ENCODE measurements at regions not wholly inside any gene's neighbourhood (a gene's known extent, or its start where the extent isn't known, plus 50 kb on each side); places are given as distances from the start of the nearest gene placed in this dataset.

GRCh38 chr13:81721400-81721799 lies 1380.5 kb upstream of the SPRY2 start:
- DNase-seq: peak; percentile 21

GRCh38 chr13:81714513-81714912 lies 1373.6 kb upstream of the SPRY2 start:
- no peak for DNase-seq

GRCh38 chr13:81713201-81713600 lies 1372.3 kb upstream of the SPRY2 start:
- DNase-seq: no peak

GRCh38 chr13:81697826-81698225 lies 1356.9 kb upstream of the SPRY2 start:
- DNase-seq: no peak

GRCh38 chr13:81686877-81687276 lies 1346.0 kb upstream of the SPRY2 start:
- peak; percentile 72 for DNase-seq

GRCh38 chr13:81683521-81683920 lies 1342.6 kb upstream of the SPRY2 start:
- DNase-seq: no peak

GRCh38 chr13:81682081-81682630 lies 1341.2 kb upstream of the SPRY2 start:
- DNase-seq: no peak

GRCh38 chr13:81677857-81678256 lies 1336.9 kb upstream of the SPRY2 start:
- no peak for DNase-seq

GRCh38 chr13:81676008-81676407 lies 1335.1 kb upstream of the SPRY2 start:
- DNase-seq: no peak

GRCh38 chr13:81671064-81671463 lies 1330.1 kb upstream of the SPRY2 start:
- no peak for DNase-seq

- no peak for DNase-seq
These were observed 1329.1 kb upstream of the SPRY2 start for GRCh38 chr13:81670048-81670447.

- no peak for DNase-seq
These were observed 1323.9 kb upstream of the SPRY2 start for GRCh38 chr13:81664872-81665271.

- DNase-seq: no peak
These were observed 1319.1 kb upstream of the SPRY2 start for GRCh38 chr13:81659984-81660383.

GRCh38 chr13:81658598-81659370 lies 1317.9 kb upstream of the SPRY2 start:
- DNase-seq: no peak

GRCh38 chr13:81639984-81640582 lies 1299.2 kb upstream of the SPRY2 start:
- no peak for DNase-seq

GRCh38 chr13:81637457-81637856 lies 1296.5 kb upstream of the SPRY2 start:
- DNase-seq: no peak

- no peak for DNase-seq
These were observed 1295.2 kb upstream of the SPRY2 start for GRCh38 chr13:81636120-81636519.

GRCh38 chr13:81615031-81615430 lies 1274.1 kb upstream of the SPRY2 start:
- DNase-seq: no peak

GRCh38 chr13:81610644-81611043 lies 1269.7 kb upstream of the SPRY2 start:
- no peak for DNase-seq

- DNase-seq: no peak
These were observed 1268.4 kb upstream of the SPRY2 start for GRCh38 chr13:81609335-81609734.

- DNase-seq: no peak
These were observed 1265.1 kb upstream of the SPRY2 start for GRCh38 chr13:81606074-81606473.

GRCh38 chr13:81602241-81602640 lies 1261.3 kb upstream of the SPRY2 start:
- no peak for DNase-seq

GRCh38 chr13:81597101-81597500 lies 1256.2 kb upstream of the SPRY2 start:
- no peak for DNase-seq

- DNase-seq: no peak
These were observed 1255.4 kb upstream of the SPRY2 start for GRCh38 chr13:81596224-81596753.

Data from NCI-H1105 treated with DMSO at 0.1 percent for 48 hours (cell line).